Endothelial cell of umbilical vein (primary cell): ENCODE measurements at regions not wholly inside any gene's neighbourhood (a gene's known extent, or its start where the extent isn't known, plus 50 kb on each side); places are given as distances from the start of the nearest gene placed in this dataset.

Experiments
- CTCF ChIP-seq, 2 donors: IDR thresholded peaks; 1 replicate in 1 of 2; 2 replicates in 1 of 2; pipeline ENCODE4 v1.5.1; 2011; ENCODE audit warnings: low read length in 2 of 2, mild to moderate bottlenecking in 2 of 2, moderate library complexity in 2 of 2, control low read depth in 1 of 2, inconsistent platforms in 1 of 2, low read depth in 1 of 2; ENCODE audit not compliant: insufficient read depth in 1 of 2; ENCODE audit errors: extremely low read depth in 1 of 2
- EZH2 ChIP-seq: IDR thresholded peaks from 2 replicates; pipeline ENCODE4 v1.6.1; 2012; ENCODE audit warnings: borderline replicate concordance, low read depth, mild to moderate bottlenecking, moderate library complexity, low read length, inconsistent platforms; ENCODE audit not compliant: severe bottlenecking
- GATA2 ChIP-seq: IDR thresholded peaks from 2 replicates; pipeline ENCODE4 v1.7.0; 2011; ENCODE audit warnings: low read depth, mild to moderate bottlenecking, moderate library complexity, mixed read lengths, low read length; ENCODE audit not compliant: insufficient read length, insufficient read depth
- JUN ChIP-seq: IDR thresholded peaks from 2 replicates; pipeline ENCODE4 v1.6.1; 2011; ENCODE audit warnings: borderline replicate concordance, low read depth; ENCODE audit not compliant: insufficient read length, insufficient read depth
- POLR2A ChIP-seq: IDR thresholded peaks from 2 replicates; pipeline ENCODE4 v1.6.1; 2012; ENCODE audit warnings: low read depth, mild to moderate bottlenecking, control low read depth, low read length
- POLR2AphosphoS5 ChIP-seq: IDR thresholded peaks from 2 replicates; pipeline ENCODE4 v1.6.1; 2012; ENCODE audit warnings: low read depth, mild to moderate bottlenecking, control low read depth, low read length, moderate library complexity; ENCODE audit not compliant: insufficient read depth
- TF ChIP-seq, protein P1 (sequence below): IDR thresholded peaks from 2 replicates; pipeline ENCODE4 v1.6.1; 2011; ENCODE audit not compliant: insufficient read depth, insufficient read length

DNA sequence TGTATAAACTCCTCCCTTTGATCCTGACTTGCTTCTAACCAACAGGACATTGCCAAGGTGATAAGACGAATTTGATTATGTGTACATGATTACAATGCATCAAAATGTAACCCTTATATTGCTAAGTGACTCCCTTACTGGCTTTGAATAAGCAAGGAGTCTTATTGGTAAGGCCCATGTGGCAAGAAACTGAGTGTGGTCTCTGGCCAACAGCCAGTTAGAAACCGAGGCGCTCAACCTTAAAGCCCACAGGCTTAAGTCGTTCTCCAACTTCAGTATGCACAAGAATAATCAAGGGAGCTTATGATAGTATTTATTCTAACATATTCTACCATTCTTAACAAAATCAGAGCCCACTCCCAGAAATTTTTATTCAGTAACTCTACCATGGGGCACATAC lies 374.2 kb upstream of the F9 start:
- TF ChIP-seq, protein P1, sequence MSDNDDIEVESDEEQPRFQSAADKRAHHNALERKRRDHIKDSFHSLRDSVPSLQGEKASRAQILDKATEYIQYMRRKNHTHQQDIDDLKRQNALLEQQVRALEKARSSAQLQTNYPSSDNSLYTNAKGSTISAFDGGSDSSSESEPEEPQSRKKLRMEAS, result no peak
- TF ChIP-seq POLR2AphosphoS5 (no peak), POLR2A (no peak), CTCF (IDR thresholded peaks at IDR 0.05; ENCODE audit: extremely low read depth in 1 of 2, insufficient read depth in 1 of 2, low read depth in 1 of 2, low read length in 2 of 2) (no peak), JUN (no peak), EZH2 (no peak), GATA2 (no peak)
